Colonic mucosa (tissue), 4 donors: ENCODE measurements at regions not wholly inside any gene's neighbourhood (a gene's known extent, or its start where the extent isn't known, plus 50 kb on each side); places are given as distances from the start of the nearest gene placed in this dataset.

Source experiments
- DNase-seq: peaks from one replicate; pipeline ENCODE4 v3.0.0-alpha.2; 2020
- H3K27ac ChIP-seq: fragments of 200-600 bp; one replicate; pipeline ENCODE4 v1.8.0; 2021
- H3K27me3 ChIP-seq: fragments of 200-600 bp; one replicate; pipeline ENCODE4 v1.8.0; 2021
- H3K36me3 ChIP-seq: fragments of 200-600 bp; one replicate; pipeline ENCODE4 v1.8.0; 2021
- H3K4me1 ChIP-seq: fragments of 200-600 bp; one replicate; pipeline ENCODE4 v1.8.0; 2021; ENCODE audit warnings: mild to moderate bottlenecking
- H3K4me3 ChIP-seq: fragments of 200-600 bp; one replicate; pipeline ENCODE4 v1.8.0; 2021
- H3K9ac ChIP-seq, 2 donors: one replicate each; pipeline ENCODE4 v1.7.0; 2013; ENCODE audit warnings: control low read depth in 2 of 2, low read depth in 2 of 2, low read length in 2 of 2
- H3K9me3 ChIP-seq: fragments of 200-600 bp; one replicate; pipeline ENCODE4 v1.8.0; 2021
- CTCF ChIP-seq: fragments of 200-600 bp; IDR thresholded peaks from one replicate; pipeline ENCODE4 v1.8.0; 2022; ENCODE audit warnings: antibody characterized with exemption, mild to moderate bottlenecking
- intact Hi-C: fragments of 100-400 bp; cut with DNase I; formaldehyde crosslinking; loops from one replicate; pipeline ENCODE4 v1.14.1; 2022
- donor health status: healthy.
- donor health status: DM: no; HTN: no; CAD: no.
- donor health status: DM: no; HTN: no; CAD: no.

- intact Hi-C loops = no loop called here
Measured at GRCh38 chr10:78571891-78572290, 496.9 kb upstream of the ZMIZ1 start.

GRCh38 chr10:78572565-78572964, 496.2 kb upstream of the ZMIZ1 start:
- H3K9me3 ChIP-seq = no peaks in the 10 kb centered on the region
- no peak for DNase-seq
- no peak overlapping the region for H3K9ac ChIP-seq
- intact Hi-C loops = no loop called here
- H3K27me3 ChIP-seq = no peaks in the 10 kb centered on the region
- H3K36me3 ChIP-seq = no peaks in the 10 kb centered on the region
- H3K27ac ChIP-seq = no peak overlapping the region
- H3K4me1 ChIP-seq = no peaks in the 10 kb centered on the region
- TF ChIP-seq CTCF = no peak
- H3K4me3 ChIP-seq = no peak overlapping the region

More at GRCh38 chr10:78571891-78572290, 496.9 kb upstream of the ZMIZ1 start:
- DNase-seq = no peak
- H3K27me3 ChIP-seq = no peaks in the 10 kb centered on the region
- H3K4me1 ChIP-seq = no peaks in the 10 kb centered on the region
- no peak overlapping the region for H3K27ac ChIP-seq
- H3K9ac ChIP-seq = no peak overlapping the region
- no peaks in the 10 kb centered on the region for H3K9me3 ChIP-seq
- H3K4me3 ChIP-seq = no peak overlapping the region
- no peaks in the 10 kb centered on the region for H3K36me3 ChIP-seq
- TF ChIP-seq CTCF = no peak

GRCh38 chr10:78574547-78574946, 494.2 kb upstream of the ZMIZ1 start:
- H3K27ac ChIP-seq = no peak overlapping the region
- H3K9me3 ChIP-seq = no peaks in the 10 kb centered on the region
- no peak for TF ChIP-seq CTCF
- no peaks in the 10 kb centered on the region for H3K4me1 ChIP-seq
- H3K4me3 ChIP-seq = no peak overlapping the region
- H3K9ac ChIP-seq = no peak overlapping the region
- intact Hi-C loops = no loop called here
- H3K36me3 ChIP-seq = no peaks in the 10 kb centered on the region
- no peaks in the 10 kb centered on the region for H3K27me3 ChIP-seq
- no peak for DNase-seq

GRCh38 chr10:78575400-78575799, 493.4 kb upstream of the ZMIZ1 start:
- Histone ChIP-seq H3K4me3 (no peak overlapping the region), H3K27ac (no peak overlapping the region), H3K9me3 (no peaks in the 10 kb centered on the region), H3K27me3 (no peaks in the 10 kb centered on the region), H3K4me1 (no peaks in the 10 kb centered on the region), H3K36me3 (no peaks in the 10 kb centered on the region), H3K9ac (no peak overlapping the region)
- no peak for TF ChIP-seq CTCF
- intact Hi-C loops = no loop called here
- DNase-seq = no peak

- Histone ChIP-seq H3K9ac (no peak overlapping the region), H3K27ac (no peak overlapping the region), H3K4me3 (no peak overlapping the region), H3K27me3 (no peaks in the 10 kb centered on the region), H3K36me3 (no peaks in the 10 kb centered on the region), H3K4me1 (no peaks in the 10 kb centered on the region), H3K9me3 (no peaks in the 10 kb centered on the region)
- intact Hi-C loops = no loop called here
- no peak for DNase-seq
- TF ChIP-seq CTCF = no peak
Measured at GRCh38 chr10:78576276-78576675, 492.5 kb upstream of the ZMIZ1 start.

- intact Hi-C loops = no loop called here
- no peak for TF ChIP-seq CTCF
- DNase-seq = peak; percentile 73
- H3K9me3 ChIP-seq = no peaks in the 10 kb centered on the region
- H3K4me3 ChIP-seq = no peak overlapping the region
- H3K9ac ChIP-seq = no peak overlapping the region
- no peaks in the 10 kb centered on the region for H3K4me1 ChIP-seq
- no peaks in the 10 kb centered on the region for H3K36me3 ChIP-seq
- H3K27me3 ChIP-seq = no peaks in the 10 kb centered on the region
- no peak overlapping the region for H3K27ac ChIP-seq
Measured at GRCh38 chr10:78577712-78578111, 491.1 kb upstream of the ZMIZ1 start.
